ENCODE measurements at regions not wholly inside any gene's neighbourhood (a gene's known extent, or its start where the extent isn't known, plus 50 kb on each side); places are given as distances from the start of the nearest gene placed in this dataset.

DNA sequence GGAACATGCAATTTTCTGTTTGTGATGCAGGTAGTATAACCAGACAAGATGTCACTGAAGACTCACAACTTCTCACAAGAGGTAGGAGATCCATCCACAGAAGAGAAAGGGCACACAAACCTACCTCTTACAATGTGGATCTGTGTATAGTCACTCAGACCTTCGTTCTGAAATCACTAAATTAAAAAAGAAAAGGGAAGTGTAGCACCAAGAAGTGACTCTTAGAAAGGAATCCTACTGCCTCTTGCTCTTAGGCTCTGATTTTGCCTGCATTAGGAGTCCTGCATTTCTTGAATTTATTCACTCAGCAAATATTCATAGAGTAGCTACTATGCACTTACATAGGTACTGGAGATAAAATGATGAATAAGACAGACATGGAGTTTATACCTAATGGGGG, 347.6 kb downstream of the BMP4 start:
- DNase-seq (ENCODE audit: low spot score) = no peak

DNA sequence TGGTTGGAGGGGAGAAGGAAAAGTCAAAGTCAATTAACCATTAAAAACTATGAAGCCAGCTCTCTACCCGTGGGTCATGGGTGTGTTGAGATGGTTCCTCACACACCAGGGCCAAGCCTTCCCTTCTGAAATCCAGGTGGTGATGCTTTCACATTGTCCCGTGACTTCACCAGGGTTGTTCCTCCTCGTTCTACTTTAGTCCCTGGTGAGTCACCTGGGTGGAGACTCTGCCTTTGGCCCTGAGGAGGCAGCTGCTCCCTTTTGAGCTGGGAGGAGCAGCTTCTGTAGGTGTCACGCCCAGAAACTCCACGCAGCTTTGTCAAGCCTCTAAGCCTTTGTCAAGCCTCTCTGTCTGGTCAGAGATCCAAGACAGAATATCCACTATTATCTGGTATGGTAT, 348.3 kb downstream of the BMP4 start:
- no peak for DNase-seq (ENCODE audit: low spot score)

DNA sequence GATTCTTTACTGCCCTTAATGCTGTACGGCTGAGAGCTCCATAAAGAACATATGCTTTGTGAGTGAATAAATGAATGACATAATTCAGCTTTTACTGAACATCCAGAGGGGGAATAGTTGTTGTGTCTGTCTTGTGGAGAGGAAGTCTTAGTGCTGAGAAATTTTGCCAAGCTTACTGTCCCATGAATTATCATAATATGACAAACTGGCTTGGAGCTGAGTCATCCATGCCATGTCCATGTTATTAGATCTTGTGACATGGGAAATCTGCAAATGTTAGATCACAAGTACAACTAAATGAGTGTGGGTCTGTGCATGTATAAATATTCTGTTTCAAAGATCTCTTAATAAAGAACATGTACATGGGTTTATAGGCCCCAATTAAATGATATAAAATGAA, 350.4 kb downstream of the BMP4 start:
- DNase-seq (ENCODE audit: low spot score) = no peak

DNA sequence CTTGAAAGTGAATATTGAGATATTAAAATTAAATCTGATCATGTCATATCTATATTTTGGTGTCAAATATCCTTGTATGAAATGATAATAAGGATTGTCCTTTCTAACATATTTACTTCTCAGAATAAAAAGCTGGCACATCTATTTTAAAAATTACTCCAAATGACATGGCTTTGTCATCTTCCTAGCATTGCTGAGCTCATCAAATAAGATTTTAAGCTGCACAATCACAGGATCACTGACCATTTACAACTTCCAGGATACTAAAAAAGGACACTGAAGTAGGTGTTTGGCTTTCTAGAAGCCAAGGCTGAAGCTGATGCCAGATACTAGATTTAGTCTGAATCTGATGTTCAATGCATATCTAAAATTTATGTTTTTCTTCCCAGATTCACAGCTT, 351.1 kb downstream of the BMP4 start:
- no peak for DNase-seq (ENCODE audit: low spot score)

DNA sequence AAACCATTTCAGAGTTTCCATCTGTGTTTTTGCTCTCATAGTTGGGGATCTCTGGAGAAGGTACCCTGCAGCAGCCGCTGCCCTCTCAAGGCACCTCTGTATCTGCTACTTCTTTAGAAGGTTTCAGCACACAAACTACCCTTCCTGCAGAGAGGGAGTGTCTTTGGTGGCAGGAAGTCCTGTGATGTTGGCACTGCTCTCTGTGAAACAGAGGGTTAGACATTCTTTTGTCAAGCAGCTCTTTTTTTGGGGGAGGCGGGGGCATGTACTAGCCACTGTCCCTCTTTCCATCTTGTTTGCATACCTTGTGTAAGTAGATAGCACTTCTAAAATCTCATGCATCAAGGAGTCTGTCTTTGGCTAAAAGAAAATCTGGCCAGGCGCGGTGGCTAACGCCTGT, 352.6 kb downstream of the BMP4 start:
- DNase-seq (ENCODE audit: low spot score) = no peak

DNA sequence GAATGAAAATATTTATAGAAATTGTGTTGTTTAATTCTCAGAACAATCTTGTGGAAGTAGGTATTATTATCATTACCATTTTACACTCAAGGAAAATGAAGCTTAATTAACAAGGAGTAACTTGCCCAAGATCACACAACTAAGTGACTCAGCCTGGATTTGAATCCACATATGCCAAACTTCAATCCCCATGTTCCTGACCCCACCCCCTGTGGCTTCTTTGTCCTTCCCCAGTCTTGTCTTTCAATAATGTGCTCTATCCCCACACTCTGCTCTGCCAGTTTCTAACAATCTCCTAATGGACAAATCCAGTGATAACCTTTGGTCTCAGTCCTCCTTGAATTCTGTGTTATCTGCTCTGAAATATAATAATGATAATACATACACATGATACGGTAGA, 355.2 kb downstream of the BMP4 start:
- no peak for DNase-seq (ENCODE audit: low spot score)

DNA sequence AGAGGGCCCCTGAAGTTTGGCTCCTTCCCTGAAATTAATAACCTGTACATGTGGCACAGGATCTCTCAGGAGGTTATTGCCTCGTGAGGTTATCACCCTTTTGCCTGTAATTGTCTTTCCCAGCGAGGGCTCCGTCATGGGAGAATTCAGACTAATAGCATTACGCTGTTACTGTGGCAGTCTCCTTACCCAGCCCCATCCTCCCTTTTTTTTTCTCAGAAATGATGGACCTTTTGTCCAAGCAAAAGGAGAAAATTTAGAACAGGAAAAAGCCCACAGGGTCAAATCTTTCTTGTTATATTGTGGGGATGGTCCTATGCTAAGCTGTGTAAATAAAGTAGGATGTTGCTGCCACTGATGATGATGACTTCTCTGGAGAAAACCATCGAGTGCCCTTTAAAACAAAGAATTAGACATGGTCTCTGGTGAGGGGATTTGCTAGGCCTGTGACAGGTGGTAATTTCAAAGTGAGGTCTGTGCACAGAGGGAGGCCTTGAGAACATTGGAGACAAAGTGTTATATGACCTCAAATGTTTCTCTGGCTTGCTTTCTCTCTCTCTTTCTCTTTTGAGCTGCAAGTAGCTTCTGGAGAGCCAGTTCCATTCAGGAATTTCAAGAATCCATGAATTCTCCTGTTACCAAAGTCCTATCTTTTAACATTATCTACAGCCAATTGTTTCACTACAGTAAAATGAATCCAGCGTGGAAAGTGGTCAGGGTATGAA, 357.2 kb downstream of the BMP4 start:
- no peak for DNase-seq (ENCODE audit: low spot score)

DNA sequence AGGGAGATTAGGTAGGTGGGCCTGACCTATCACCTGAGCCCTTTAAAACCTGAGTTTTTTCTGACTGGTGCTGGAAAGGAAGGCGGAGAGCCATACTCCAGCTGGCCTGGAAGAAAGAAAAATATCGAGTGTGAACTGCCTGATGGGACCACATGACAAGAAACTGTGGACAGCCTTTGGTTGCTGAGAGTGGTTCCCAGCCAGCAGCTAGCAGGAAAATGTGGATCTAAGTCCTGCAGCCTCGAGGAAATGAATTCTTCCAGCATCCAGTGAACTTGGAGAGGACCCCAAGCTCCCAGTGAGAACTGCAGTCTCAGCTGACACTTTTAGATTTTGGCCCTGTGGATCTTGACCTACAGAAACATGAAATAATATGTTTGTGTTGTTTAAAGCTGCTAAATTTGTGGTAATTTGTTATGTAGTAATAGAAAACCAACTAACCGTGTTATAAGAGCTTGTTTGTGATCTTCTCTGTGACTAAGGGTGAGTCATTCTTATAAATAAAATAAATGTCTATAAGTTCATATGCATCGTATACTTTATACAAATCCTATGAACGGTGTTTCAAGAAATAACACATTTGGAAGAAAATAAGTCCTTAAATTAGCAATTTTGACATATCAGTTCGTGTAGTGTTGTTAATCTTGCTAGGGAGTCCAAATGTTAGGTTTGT, 359.6 kb downstream of the BMP4 start:
- DNase-seq (ENCODE audit: low spot score) = no peak

DNA sequence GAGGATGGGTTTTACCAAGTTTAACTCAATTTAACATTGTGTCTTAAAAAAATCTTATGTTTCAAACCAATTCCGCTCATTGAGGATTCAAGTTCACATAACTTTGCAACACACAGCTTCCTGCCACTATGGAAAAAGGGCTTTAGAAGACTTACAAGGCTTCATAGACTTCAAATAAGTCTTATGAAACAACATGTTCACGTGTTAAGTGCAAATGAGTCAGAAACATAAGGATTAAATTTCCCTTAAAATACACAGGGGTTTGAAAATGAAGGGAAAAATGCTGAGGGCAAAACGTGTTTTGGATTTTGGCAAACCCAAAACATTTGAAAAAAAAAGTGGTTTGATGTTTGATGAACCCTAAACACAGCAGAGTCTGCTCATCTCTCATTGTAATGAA, 364.8 kb downstream of the BMP4 start:
- DNase-seq (ENCODE audit: low spot score) = no peak

DNA sequence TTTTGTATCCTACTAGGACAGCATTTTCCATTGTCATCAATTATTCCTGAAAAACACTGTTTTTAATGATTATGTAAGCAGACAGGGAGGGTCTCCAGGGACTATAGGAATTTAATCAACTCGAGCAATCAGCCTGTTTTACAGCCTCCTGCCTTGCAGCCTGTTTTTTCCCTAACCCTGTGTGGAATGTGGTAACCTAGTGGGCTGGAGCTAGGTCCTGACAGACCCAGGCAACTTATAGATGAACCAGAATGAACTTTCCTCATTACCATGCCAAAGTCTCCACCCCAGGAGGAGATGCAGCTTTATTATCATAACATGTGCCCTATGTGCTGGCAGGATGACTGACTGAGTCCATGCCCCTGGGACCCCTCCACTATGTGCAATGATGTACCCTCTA, 375.1 kb downstream of the BMP4 start:
- no peak for DNase-seq (ENCODE audit: low spot score)

DNA sequence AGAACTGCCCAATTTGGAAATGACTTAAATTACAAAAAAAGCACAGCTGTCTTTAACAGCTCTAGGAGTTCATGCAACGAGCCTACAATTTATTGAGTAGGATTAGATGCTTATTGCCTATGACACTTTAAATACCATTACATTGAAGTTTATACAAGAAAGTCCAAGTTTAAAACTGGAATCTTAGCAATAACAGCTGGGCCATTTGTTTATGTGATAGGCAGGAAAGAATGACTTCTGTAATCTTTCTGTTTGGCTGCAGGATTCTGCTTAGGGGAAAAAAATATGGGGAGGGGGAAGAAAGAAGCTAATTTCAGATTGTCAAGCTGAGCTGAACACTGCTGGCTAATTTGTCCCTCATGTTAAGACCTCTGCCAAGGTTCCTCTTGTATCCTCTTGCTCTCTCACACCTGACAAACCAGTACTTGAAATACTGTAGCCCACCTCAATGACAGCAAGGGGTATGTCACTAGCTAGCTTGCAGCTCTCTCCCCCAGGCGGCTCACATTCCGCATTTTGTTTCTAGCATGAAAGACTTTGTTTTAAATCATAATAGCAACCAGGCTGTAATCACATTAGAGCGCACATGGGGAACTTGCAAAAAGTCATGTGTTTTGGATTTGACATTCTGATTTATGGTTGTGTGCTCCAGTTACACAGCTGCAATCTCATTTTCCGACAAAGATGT, 384.8 kb downstream of the BMP4 start:
- no peak for DNase-seq (ENCODE audit: low spot score)

DNA sequence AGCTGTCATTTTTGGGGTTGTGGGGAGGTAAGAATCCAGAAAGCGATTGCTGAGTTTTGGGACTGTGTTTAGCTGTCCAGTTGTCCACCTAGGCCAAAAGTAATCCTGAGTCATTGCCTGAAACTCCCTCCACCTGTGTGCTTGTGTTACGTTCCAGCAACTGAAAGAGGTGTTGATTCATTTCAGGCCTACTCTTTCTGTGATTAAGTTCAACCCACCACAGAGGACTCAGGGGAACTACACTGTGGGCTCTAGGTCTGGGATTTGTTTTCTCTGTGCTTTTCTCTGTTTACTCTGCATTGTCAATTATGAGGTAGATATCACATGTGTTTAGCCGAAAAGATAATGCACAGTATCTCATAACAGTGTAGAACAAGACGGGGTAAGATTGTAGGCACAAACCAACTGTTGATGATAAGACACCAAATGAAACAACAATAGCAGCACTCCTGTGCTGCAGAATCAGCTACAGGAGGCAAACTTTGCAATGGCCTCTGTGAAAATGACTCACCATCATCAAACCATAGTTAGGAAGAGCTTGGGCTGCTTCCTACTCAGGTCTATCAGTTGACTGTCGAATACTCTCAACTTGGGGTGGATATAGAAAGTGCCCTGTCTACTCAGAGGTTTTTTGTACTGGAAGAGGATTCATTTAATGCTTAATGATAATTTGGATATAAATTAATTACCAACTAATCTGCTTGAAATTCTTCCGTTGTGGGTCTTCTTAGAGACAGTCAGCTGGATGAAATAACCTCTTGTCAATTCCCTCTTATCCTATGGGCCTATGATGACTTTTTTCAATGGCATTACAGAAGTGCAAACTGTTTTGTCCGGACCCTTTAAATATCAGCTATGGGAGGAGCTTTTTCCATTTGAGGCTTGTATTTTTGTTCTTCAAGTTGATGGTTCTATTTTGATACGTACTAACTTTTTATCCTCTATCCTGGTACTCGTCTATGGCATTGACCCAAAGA, 385.9 kb downstream of the BMP4 start:
- no peak for DNase-seq (ENCODE audit: low spot score)

DNA sequence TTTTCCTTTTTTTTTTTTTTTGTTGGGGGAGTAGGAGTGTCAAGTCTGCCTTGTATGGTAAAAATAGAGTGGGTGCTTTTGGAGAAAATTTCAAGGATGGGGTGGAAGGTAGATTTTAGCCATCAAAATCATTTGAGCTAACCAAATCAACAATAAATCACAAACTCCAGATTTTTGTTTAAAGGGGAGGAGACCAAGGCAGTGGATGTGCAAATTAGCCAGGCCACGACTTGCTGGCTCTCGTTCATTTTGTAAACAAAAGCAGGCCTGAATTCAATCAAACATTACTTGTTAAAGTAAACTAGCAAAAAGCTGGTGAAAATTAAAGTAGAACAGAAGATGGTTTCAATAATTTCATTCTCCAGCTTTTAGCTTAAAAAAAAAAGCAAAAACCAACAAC, 387.2 kb downstream of the BMP4 start:
- no peak for DNase-seq (ENCODE audit: low spot score)

DNA sequence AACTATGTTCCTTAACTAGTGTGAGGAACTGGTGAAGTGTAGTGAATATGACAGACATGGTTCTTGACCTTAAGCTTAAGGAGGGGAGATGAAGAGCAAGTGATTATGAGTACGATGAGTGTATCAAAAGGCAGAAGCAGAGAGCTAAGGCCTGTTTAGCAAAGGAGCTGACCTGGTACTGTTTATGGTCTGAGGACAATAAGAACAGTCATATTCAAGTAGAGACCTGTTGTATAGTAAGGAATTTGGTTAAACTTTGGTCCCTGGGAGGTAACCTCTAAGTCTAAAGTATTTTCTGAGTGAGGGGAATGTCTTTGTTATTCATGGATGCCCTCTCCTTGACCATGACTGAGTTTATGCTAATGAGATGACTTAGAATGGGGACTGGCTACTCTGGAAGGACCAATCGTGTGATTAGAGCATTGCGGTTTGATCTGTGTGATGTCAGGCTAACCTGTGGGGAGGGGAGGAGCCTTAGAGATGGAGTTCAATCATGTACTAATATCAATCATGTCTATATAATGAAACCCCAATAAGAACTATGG, 389.3 kb downstream of the BMP4 start:
- DNase-seq (ENCODE audit: low spot score) = no peak

DNA sequence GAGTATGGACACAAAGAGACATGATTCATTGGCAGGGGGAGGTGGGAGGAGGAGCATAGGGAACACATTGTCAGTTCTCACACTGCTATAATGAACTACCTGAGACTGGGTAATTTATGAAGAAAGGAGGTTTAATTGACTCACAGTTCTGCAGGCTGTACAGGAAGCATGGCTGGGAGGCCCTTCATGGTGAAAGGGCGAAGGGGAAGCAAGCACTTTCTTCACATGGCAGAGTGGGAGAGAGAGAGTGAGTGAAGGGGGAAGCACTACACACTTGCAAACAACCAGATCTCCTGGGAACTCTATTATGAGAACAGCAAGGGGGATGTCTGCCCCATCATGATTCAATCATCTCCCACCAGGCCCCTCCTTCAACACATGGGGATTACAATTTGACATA, 391.8 kb downstream of the BMP4 start:
- no peak for DNase-seq (ENCODE audit: low spot score)

DNA sequence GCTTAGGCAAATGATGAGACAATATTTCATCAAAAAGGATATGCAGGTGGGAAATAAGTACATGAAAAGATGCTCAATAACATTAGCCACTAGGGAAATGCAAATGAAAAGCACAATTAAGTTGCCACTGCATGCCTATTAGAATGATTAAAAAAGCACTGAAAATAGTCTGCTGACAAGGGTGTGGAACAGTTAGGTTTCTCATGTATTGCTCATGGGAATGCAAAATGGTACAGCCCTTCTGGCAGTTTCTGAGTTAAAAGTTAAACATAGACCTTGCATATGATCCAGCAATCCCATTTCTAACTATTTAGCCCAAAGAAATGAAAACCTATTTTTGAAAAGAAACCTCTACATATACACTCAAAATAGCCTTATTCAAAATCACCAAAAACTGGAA, 393.0 kb downstream of the BMP4 start:
- DNase-seq (ENCODE audit: low spot score) = no peak

DNA sequence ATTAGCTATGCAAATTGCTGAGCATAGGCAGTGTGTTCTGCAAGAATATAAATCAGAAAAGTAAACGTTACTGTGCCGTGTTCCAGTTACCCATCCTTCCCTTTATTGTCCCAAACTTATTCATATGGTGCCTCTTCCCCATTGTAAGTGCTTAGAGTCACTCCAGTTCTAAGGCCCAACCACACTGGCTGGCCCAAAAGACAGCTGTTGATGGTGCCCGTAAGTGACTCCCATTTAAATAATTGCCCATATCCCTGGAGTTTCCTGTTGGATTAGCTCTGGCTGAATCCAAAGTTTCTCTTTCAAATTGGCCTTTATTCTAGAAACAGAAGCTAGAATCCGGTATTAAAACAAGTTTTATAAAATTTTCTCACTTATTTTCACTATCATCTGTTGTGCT, 400.1 kb upstream of the DDHD1 start:
- DNase-seq (ENCODE audit: low spot score) = no peak

DNA sequence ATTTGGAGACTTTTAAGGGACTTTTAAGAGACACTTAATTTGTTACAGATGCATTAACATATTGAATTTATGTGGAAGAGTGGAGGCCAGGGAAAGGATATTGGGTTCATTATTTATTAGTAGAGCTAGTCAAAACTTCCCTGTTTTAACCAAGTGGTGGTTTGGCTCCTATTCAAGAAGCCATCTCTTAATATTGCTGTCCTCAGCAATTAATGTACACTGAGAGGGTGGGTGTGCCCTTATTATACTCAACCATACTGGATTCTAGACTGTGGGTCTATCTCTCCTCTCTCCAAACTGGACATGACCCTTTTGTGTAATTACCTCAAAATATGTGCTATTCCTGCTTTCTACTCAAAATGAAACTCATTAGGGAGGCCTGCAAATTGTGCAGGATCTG, 398.7 kb upstream of the DDHD1 start:
- no peak for DNase-seq (ENCODE audit: low spot score)

DNA sequence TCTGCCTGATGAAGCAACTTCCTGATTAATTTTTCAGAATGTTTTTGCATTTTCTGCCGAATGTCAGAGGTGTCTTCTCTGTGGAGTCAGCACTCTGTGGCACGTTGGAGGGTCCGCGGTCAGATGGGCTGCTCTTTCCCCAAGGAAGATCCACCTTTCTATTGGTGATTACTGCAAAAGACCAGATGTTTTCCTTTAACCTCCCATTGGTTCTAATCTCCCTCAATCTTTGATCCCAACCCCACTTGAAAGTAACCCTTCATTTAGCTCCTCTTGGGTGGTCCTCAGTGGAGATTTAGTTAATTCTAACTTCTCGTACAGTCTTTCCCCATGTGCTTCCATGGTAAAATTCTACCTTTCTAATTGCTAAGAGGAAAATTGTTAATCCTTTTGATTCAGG, 397.7 kb upstream of the DDHD1 start:
- DNase-seq (ENCODE audit: low spot score) = no peak

DNA sequence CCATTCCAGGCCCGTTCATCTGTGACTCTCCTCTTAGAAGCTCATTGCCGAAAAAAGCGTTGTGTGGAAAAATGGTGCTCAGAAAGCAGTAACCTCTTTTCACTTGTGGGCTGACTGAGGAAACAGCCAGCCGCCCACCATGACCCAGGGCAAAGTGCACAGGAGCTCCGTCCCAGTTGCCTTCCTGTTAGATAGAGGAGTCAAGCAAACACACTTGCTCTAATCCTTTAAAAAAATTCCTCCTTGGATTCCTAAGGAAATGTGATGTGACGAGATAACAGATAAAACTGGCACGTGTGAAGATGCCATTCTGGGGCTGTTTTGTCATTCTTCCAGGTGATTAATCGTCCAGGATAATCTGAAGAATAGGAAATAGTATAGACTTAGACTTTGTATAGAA, 396.8 kb upstream of the DDHD1 start:
- DNase-seq (ENCODE audit: low spot score) = no peak

DNA sequence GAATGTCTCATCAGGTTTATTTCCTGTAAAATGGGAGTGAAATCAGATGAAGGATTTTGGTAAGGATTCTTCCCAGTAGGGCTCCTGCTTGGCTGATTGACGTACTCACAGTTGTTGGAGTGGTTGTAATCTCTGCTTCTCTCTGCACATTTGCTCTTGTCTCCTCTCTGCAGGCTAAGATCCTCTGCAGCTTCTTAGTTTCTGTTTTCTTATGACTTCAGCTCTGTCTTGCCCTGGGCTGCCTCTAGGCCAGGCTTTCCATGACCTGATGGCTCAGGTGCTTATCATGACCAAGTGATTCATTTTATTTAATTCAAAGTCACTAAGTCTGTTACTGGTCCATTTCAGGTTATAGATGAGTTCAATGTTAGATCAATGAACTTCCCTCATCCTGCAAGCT, 394.5 kb upstream of the DDHD1 start:
- no peak for DNase-seq (ENCODE audit: low spot score)

DNA sequence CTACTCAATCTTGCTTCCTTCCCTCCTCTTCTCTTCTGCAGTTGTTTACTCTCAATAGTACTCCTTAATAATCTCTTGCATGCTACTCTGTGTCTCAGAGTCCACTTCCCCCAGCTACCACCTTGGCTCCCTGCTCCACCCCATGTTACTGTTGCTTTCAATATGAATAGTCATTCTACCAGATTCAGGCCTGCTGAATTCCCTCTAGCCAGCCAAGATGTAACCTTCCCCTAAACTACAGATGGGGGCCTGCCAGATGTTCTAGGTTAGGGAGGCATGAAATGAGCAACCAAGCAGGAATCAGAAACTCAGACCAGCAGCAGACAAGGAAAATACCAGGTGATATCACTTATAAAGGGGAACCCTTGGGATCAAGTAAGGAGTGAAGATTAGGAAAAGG, 392.1 kb upstream of the DDHD1 start:
- DNase-seq (ENCODE audit: low spot score) = no peak
